ENCODE measurements at regions not wholly inside any gene's neighbourhood (a gene's known extent, or its start where the extent isn't known, plus 50 kb on each side); places are given as distances from the start of the nearest gene placed in this dataset.

- Histone ChIP-seq H3K9me3 (no peaks in the 10 kb centered on the region), H3K4me1 (peaks cover 3% of the 10 kb centered on the region), H3K27me3 (no peaks in the 10 kb centered on the region), H3K36me3 (replicated peaks in 1 of 2; ENCODE audit: insufficient read depth in 1 of 2, low read depth in 2 of 2) (no peaks in the 10 kb centered on the region), H3K4me3 (no peak overlapping the region), H3K27ac (no peak overlapping the region)
- no peak for ATAC-seq
- 57 to 70% methylated on average over 4 of the region's 4 CpGs for WGBS, 2 donors
- TF ChIP-seq CTCF (IDR thresholded peaks at IDR 0.05) (no peak), POLR2A (IDR thresholded peaks at IDR 0.05) (no peak)
- intact Hi-C loops (cut with DNase I), result no loop called here
- no peak for DNase-seq
These were observed 62.7 kb upstream of the TANC1 start for GRCh38 chr2:158905784-158906183.

GRCh38 chr2:158907926-158908456, 60.4 kb upstream of the TANC1 start:
- no peak for TF ChIP-seq POLR2A (IDR thresholded peaks at IDR 0.05)
- no peak for TF ChIP-seq CTCF (IDR thresholded peaks at IDR 0.05)
- no peak for DNase-seq
- Histone ChIP-seq H3K36me3 (replicated peaks in 1 of 2; ENCODE audit: insufficient read depth in 1 of 2, low read depth in 2 of 2) (no peaks in the 10 kb centered on the region), H3K27ac (no peak overlapping the region), H3K27me3 (no peaks in the 10 kb centered on the region), H3K4me1 (no peaks in the 10 kb centered on the region), H3K4me3 (no peak overlapping the region), H3K9me3 (no peaks in the 10 kb centered on the region)
- no peak for ATAC-seq
- 83 to 92% methylated on average over 2 of the region's 2 CpGs for WGBS, 2 donors
- intact Hi-C loops (cut with DNase I), result no loop called here

GRCh38 chr2:158912112-158912511, 56.3 kb upstream of the TANC1 start:
- WGBS, 2 donors, result 63 to 71% methylated on average over 4 of the region's 4 CpGs
- Histone ChIP-seq H3K4me1 (no peaks in the 10 kb centered on the region), H3K27ac (no peak overlapping the region), H3K9me3 (no peaks in the 10 kb centered on the region), H3K27me3 (no peaks in the 10 kb centered on the region), H3K36me3 (replicated peaks in 1 of 2; ENCODE audit: insufficient read depth in 1 of 2, low read depth in 2 of 2) (no peaks in the 10 kb centered on the region), H3K4me3 (no peak overlapping the region)
- TF ChIP-seq POLR2A (IDR thresholded peaks at IDR 0.05) (no peak), CTCF (IDR thresholded peaks at IDR 0.05) (no peak)
- DNase-seq, result no peak
- ATAC-seq, result no peak
- intact Hi-C loops (cut with DNase I), result no loop called here

- Histone ChIP-seq H3K27ac (no peak overlapping the region), H3K9me3 (no peaks in the 10 kb centered on the region), H3K27me3 (no peaks in the 10 kb centered on the region), H3K36me3 (replicated peaks in 1 of 2; ENCODE audit: insufficient read depth in 1 of 2, low read depth in 2 of 2) (no peaks in the 10 kb centered on the region), H3K4me3 (no peak overlapping the region), H3K4me1 (no peaks in the 10 kb centered on the region)
- DNase-seq (no peak), ATAC-seq (no peak)
- intact Hi-C loops (cut with DNase I), result no loop called here
- WGBS, 2 donors, result 90 to 91% methylated on average over 1 of the region's 1 CpG
- TF ChIP-seq CTCF (IDR thresholded peaks at IDR 0.05) (no peak), POLR2A (IDR thresholded peaks at IDR 0.05) (no peak)
These were observed 55.7 kb upstream of the TANC1 start for GRCh38 chr2:158912765-158913164.

GRCh38 chr2:158914066-158914465, 54.4 kb upstream of the TANC1 start:
- Histone ChIP-seq H3K4me1 (no peaks in the 10 kb centered on the region), H3K27me3 (no peaks in the 10 kb centered on the region), H3K27ac (no peak overlapping the region), H3K9me3 (no peaks in the 10 kb centered on the region), H3K4me3 (no peak overlapping the region), H3K36me3 (replicated peaks in 1 of 2; ENCODE audit: insufficient read depth in 1 of 2, low read depth in 2 of 2) (no peaks in the 10 kb centered on the region)
- TF ChIP-seq POLR2A (IDR thresholded peaks at IDR 0.05) (no peak), CTCF (IDR thresholded peaks at IDR 0.05) (no peak)
- DNase-seq (no peak), ATAC-seq (no peak)
- intact Hi-C loops (cut with DNase I), result no loop called here
